ENCODE measurements at regions not wholly inside any gene's neighbourhood (a gene's known extent, or its start where the extent isn't known, plus 50 kb on each side); places are given as distances from the start of the nearest gene placed in this dataset.

DNA sequence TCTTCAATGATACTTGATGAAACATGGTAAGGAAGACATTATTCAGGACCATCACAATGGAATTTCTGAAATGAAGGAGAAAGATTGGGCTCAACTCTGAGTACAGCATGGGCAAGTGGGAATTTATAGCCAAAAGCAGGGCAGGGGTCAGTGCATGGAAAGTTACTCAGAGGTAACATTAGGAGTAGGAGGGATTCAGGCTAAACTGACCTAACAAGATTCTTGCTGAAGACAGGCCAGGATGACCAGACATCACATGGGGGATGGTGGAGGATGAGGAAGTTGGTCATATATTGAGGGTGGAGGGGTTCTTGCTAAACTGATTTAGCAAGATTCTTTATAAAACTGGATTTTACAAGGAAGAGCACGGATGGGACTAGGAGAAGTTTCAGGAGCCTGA, 489.8 kb downstream of the ADCYAP1 start:
- intact Hi-C loops (cut with DNase I) = no loop called here
- no peak overlapping the region for H3K27ac ChIP-seq
- no peak overlapping the region for H3K4me3 ChIP-seq
- no peaks in the 10 kb centered on the region for H3K36me3 ChIP-seq (ENCODE audit: insufficient read depth in 1 of 2, low read depth in 1 of 2)
- no peaks in the 10 kb centered on the region for H3K4me1 ChIP-seq
- DNase-seq (no peak), ATAC-seq (no peak)
- TF ChIP-seq, protein P1, sequence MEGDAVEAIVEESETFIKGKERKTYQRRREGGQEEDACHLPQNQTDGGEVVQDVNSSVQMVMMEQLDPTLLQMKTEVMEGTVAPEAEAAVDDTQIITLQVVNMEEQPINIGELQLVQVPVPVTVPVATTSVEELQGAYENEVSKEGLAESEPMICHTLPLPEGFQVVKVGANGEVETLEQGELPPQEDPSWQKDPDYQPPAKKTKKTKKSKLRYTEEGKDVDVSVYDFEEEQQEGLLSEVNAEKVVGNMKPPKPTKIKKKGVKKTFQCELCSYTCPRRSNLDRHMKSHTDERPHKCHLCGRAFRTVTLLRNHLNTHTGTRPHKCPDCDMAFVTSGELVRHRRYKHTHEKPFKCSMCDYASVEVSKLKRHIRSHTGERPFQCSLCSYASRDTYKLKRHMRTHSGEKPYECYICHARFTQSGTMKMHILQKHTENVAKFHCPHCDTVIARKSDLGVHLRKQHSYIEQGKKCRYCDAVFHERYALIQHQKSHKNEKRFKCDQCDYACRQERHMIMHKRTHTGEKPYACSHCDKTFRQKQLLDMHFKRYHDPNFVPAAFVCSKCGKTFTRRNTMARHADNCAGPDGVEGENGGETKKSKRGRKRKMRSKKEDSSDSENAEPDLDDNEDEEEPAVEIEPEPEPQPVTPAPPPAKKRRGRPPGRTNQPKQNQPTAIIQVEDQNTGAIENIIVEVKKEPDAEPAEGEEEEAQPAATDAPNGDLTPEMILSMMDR (IDR thresholded peaks at IDR 0.05) = no peak
- WGBS, 3 donors = 82 to 88% (median 88%) methylated on average over 1 of the region's 1 CpG
- no peaks in the 10 kb centered on the region for H3K27me3 ChIP-seq (ENCODE audit: insufficient read depth in 3 of 3, low read length in 2 of 3)
- no peaks in the 10 kb centered on the region for H3K9me3 ChIP-seq

DNA sequence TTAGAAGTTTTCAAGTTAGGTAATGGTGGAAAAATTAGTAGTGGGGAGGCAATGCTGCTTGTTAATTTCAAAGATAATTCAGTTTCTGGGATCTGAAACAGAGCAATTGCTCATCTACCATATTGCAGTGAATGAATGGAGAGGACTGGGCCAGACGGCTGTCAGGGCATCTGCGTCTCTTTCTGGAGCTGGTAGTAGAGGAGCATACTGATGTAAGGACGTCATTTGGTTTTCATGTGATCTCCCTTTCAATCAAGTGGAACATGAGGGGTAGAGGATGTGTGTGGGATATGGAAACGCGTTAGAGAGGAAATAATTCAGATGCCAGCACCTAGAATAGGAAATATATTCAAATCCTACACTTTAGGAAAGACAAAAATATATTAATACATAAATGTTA, 490.3 kb downstream of the ADCYAP1 start:
- no peaks in the 10 kb centered on the region for H3K27me3 ChIP-seq (ENCODE audit: insufficient read depth in 3 of 3, low read length in 2 of 3)

DNA sequence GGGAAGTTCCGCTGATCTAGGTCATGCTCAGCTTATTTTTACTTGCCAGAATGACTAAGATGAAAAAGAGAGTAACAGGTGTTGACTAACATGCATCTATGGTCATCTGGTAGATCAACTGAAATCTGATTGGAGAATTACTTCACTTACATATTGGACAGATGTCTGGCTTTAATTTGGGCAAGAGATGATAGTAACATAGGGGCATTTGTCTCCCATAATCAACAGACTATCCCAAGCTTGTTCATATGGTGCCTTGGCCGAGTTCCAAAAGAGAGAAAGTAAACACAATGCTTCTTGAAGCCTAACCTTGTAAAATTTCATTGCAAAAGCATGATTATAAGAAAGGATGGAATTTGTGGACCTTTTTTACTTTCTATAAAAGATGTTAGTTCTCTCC, 503.7 kb downstream of the ADCYAP1 start:
- H3K27me3 ChIP-seq (ENCODE audit: insufficient read depth in 3 of 3, low read length in 2 of 3) = no peaks in the 10 kb centered on the region
- no peaks in the 10 kb centered on the region for H3K4me1 ChIP-seq
- no peaks in the 10 kb centered on the region for H3K36me3 ChIP-seq (ENCODE audit: insufficient read depth in 1 of 2, low read depth in 1 of 2)
- DNase-seq (no peak), ATAC-seq (no peak)
- 35 to 51% (median 48%) methylated on average over 2 of the region's 2 CpGs for WGBS, 3 donors
- TF ChIP-seq, protein P1 (IDR thresholded peaks at IDR 0.05) = no peak
- no peak overlapping the region for H3K27ac ChIP-seq
- H3K9me3 ChIP-seq = no peaks in the 10 kb centered on the region
- no peak overlapping the region for H3K4me3 ChIP-seq
- intact Hi-C loops (cut with DNase I) = no loop called here

More for the DNA sequence above, 490.3 kb downstream of the ADCYAP1 start:
- TF ChIP-seq, protein P1 (IDR thresholded peaks at IDR 0.05) = no peak
- Histone ChIP-seq H3K27ac (no peak overlapping the region), H3K4me3 (no peak overlapping the region), H3K36me3 (ENCODE audit: insufficient read depth in 1 of 2, low read depth in 1 of 2) (no peaks in the 10 kb centered on the region), H3K4me1 (no peaks in the 10 kb centered on the region), H3K9me3 (no peaks in the 10 kb centered on the region)
- no peak for DNase-seq
- 61 to 69% (median 65%) methylated on average over 5 of the region's 5 CpGs for WGBS, 3 donors
- ATAC-seq = no peak
- intact Hi-C loops (cut with DNase I) = no loop called here

DNA sequence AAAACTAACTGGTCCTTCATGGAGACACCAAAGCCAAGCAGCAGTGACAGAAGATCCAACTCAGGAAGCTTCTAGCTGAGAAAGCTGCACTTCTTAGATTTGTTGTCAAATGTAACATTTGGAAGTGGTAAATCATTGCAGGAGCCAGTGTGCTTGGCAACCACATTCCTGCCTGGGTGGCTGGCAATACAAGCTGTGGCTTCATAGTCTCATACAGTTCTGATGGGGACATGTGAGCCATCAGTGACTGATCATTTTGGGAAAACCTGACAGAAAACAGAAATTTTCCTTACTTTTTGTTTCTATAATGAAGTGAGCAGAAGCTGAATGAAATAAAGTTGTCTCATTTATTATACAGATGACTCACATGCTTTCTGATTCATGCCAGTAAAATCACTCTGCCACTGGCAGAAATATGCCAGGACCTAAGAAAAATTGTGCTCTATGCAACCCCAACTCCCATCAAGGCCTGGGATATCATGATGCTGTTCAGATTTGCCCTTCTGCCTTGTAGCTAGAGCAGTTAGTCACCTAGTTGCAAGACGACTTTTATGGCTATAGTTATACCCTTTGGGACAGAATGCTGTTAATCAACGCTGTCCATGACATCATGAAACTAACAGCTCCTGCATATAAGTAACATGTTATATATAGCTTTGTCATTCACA, 508.1 kb downstream of the ADCYAP1 start:
- 29 to 42% (median 37%) methylated on average over 2 of the region's 2 CpGs for WGBS, 3 donors
- ATAC-seq (no peak), DNase-seq (no peak)
- H3K36me3 ChIP-seq (ENCODE audit: insufficient read depth in 1 of 2, low read depth in 1 of 2) = no peaks in the 10 kb centered on the region
- no peak overlapping the region for H3K27ac ChIP-seq
- intact Hi-C loops (cut with DNase I) = no loop called here
- H3K27me3 ChIP-seq (ENCODE audit: insufficient read depth in 3 of 3, low read length in 2 of 3) = no peaks in the 10 kb centered on the region
- no peak overlapping the region for H3K4me3 ChIP-seq
- TF ChIP-seq, protein P1 (IDR thresholded peaks at IDR 0.05) = no peak
- H3K9me3 ChIP-seq = no peaks in the 10 kb centered on the region
- no peaks in the 10 kb centered on the region for H3K4me1 ChIP-seq

DNA sequence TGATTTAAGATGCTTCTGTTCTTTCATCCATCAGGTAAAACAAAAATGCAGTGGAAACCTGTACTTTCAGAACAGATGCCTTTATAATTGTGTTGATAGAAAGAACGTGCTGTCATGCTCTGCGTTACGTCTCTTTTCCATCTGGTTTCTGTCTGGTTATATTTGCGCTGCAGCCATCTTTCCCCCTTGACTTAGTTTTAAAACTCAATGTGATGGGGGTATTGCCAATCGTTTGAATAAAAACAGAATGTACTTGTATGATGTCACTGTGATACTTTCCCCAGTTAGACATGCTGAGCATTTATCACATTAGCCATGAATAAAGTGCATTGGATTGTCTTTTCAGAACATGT, 508.6 kb downstream of the ADCYAP1 start:
- no peak for DNase-seq
- no peak for ATAC-seq
- Histone ChIP-seq H3K36me3 (ENCODE audit: insufficient read depth in 1 of 2, low read depth in 1 of 2) (no peaks in the 10 kb centered on the region), H3K4me3 (no peak overlapping the region), H3K27me3 (ENCODE audit: insufficient read depth in 3 of 3, low read length in 2 of 3) (no peaks in the 10 kb centered on the region), H3K9me3 (no peaks in the 10 kb centered on the region), H3K27ac (no peak overlapping the region), H3K4me1 (no peaks in the 10 kb centered on the region)
- WGBS, 3 donors = 77 to 81% (median 78%) methylated on average over 5 of the region's 5 CpGs
- TF ChIP-seq, protein P1 (IDR thresholded peaks at IDR 0.05) = no peak
- intact Hi-C loops (cut with DNase I) = no loop called here
